K562 (cell line): ENCODE measurements at regions not wholly inside any gene's neighbourhood (a gene's known extent, or its start where the extent isn't known, plus 50 kb on each side); places are given as distances from the start of the nearest gene placed in this dataset.

Source experiments
- ATAC-seq: fragments of 200-7000 bp; cut with Tn5 transposase; 3 replicates; pipeline ENCODE4 v1.9.1; 2020; ENCODE audit warnings: moderate library complexity
- BruUV-seq: library from RNA; stranded (reverse); fragments of 400-500 nt; replicated peaks from 2 replicates; lab custom pipeline; 2021; lab: Mats Ljungman, UMichigan
- CTCF ChIA-PET: fragments of 300-600 bp; formaldehyde crosslinking; extraction: SDS; loops from one replicate; lab custom pipeline; 2021; ENCODE audit warnings: low intra/inter-chr PET ratio; lab: Yijun Ruan, JAX
- POLR2A ChIA-PET: fragments of 300-600, 350-650 bp; sonication (Branson Sonifier 250); formaldehyde crosslinking; extraction: SDS; loops from one replicate; lab custom pipeline; 2021; ENCODE audit warnings: antibody characterized with exemption, inconsistent platforms; lab: Yijun Ruan, JAX
- DNase-seq, 4 experiments: peaks; one replicate each; pipeline versions ENCODE4 v3.0.0 to v3.0.0-alpha.2; 2011 to 2018; ENCODE audit warnings: low spot score in 3 of 4, mixed read lengths in 3 of 4; ENCODE audit errors: extremely low read depth in 1 of 4
- FAIRE-seq: peaks from 2 replicates; lab custom pipeline; 2011; peaks lifted over from hg19 to GRCh38; lab: Jason Lieb, UNC
- H2AFZ ChIP-seq: 2 replicates; pipeline ENCODE4 v1.6.0; 2011; ENCODE audit warnings: low read depth, low read length, control low read depth, inconsistent platforms
- H3K27ac ChIP-seq: fragments of 200-600 bp; 3 replicates; pipeline ENCODE4 v1.8.0; 2011; ENCODE audit warnings: low read depth, mild to moderate bottlenecking, control low read depth, inconsistent platforms, low read length, moderate library complexity, mixed read lengths; ENCODE audit errors: extremely low read depth
- H3K27me3 ChIP-seq, 2 experiments: fragments of 300-600 bp in 1 of 2; 2 replicates in 1 of 2; 3 replicates in 1 of 2; pipeline versions ENCODE4 v1.6.0 to v1.8.0; 2011; ENCODE audit warnings: inconsistent platforms in 2 of 2, low read length in 2 of 2, mild to moderate bottlenecking in 1 of 2, mixed read lengths in 1 of 2, moderate library complexity in 1 of 2; ENCODE audit not compliant: control insufficient read depth in 2 of 2, insufficient read depth in 2 of 2
- H3K36me3 ChIP-seq: fragments of 300-600 bp; 3 replicates; pipeline ENCODE4 v1.8.0; 2011; ENCODE audit warnings: mild to moderate bottlenecking, low read length, inconsistent platforms; ENCODE audit not compliant: control insufficient read depth, insufficient read depth
- H3K4me1 ChIP-seq, 2 experiments: fragments of 200-600 bp in 1 of 2; replicated peaks in 1 of 2; 2 replicates in 1 of 2; 3 replicates in 1 of 2; pipeline versions ENCODE4 v1.5.1 to v1.8.0; 2011; ENCODE audit warnings: inconsistent platforms in 2 of 2, low read length in 2 of 2, mild to moderate bottlenecking in 1 of 2, mixed read lengths in 1 of 2, moderate library complexity in 1 of 2; ENCODE audit not compliant: control insufficient read depth in 2 of 2, insufficient read depth in 2 of 2
- H3K4me2 ChIP-seq: 2 replicates; pipeline ENCODE4 v1.6.1; 2011; ENCODE audit warnings: low read length, control low read depth, inconsistent platforms, mixed read lengths; ENCODE audit not compliant: insufficient read depth
- H3K4me3 ChIP-seq: fragments of 200-600 bp; sonication (generic), shearing (Covaris generic); 2 replicates; pipeline ENCODE4 v1.5.1; 2016; ENCODE audit warnings: control low read depth, inconsistent platforms
- H3K79me2 ChIP-seq: fragments of 200-600 bp; 3 replicates; pipeline ENCODE4 v1.8.0; 2011; ENCODE audit warnings: low read length, inconsistent platforms; ENCODE audit not compliant: control insufficient read depth, insufficient read depth
- H3K9ac ChIP-seq, 2 experiments: 2 replicates each; pipeline versions ENCODE4 v1.6.0 to v1.6.1; 2011; ENCODE audit warnings: low read depth in 2 of 2, low read length in 2 of 2, control low read depth in 1 of 2, inconsistent platforms in 1 of 2, mild to moderate bottlenecking in 1 of 2, mixed read lengths in 1 of 2; ENCODE audit not compliant: insufficient read depth in 1 of 2
- H3K9me1 ChIP-seq: one replicate; pipeline ENCODE4 v1.6.0; 2011; ENCODE audit warnings: inconsistent platforms, mild to moderate bottlenecking, low read length, moderate library complexity; ENCODE audit not compliant: control insufficient read depth, insufficient read depth
- H3K9me3 ChIP-seq: replicated peaks from 2 replicates; pipeline ENCODE4 v1.5.1; 2011; ENCODE audit warnings: low read depth, low read length, inconsistent platforms; ENCODE audit not compliant: control insufficient read depth, insufficient read depth
- H4K20me1 ChIP-seq: replicated peaks from 2 replicates; pipeline ENCODE4 v1.6.1; 2011; ENCODE audit warnings: low read length, inconsistent platforms, mixed read lengths; ENCODE audit not compliant: control insufficient read depth, insufficient read depth
- ZNF592 ChIP-seq: fragments of 450-650 bp; IDR thresholded peaks from 2 replicates; pipeline ENCODE4 v1.6.1; 2017; ENCODE audit warnings: antibody characterized with exemption, mild to moderate bottlenecking
- ZZZ3 ChIP-seq: fragments of 450-650 bp; IDR thresholded peaks from 2 replicates; pipeline ENCODE4 v1.6.1; 2016; ENCODE audit warnings: antibody characterized with exemption, mild to moderate bottlenecking, moderate library complexity
- WGBS: fragments of 100-300 bp; shearing (Covaris generic); methylation state at CpG from one replicate; pipeline ENCODE4 v1.1.6; 2016; ENCODE audit warnings: low coverage, mixed read lengths; ENCODE audit not compliant: insufficient coverage; ENCODE audit errors: missing lambda C conversion rate; 5-methylcytosine and 5-hydroxymethylcytosine counted together
- in situ Hi-C: fragments of 300-500 bp; cut with MboI; formaldehyde crosslinking; loops from 4 replicates; pipeline ENCODE4 v1.15.0; 2018; ENCODE audit warnings: inconsistent platforms, mixed read lengths
- intact Hi-C: fragments of 100-400 bp; cut with micrococcal nuclease; formaldehyde crosslinking; loops from 2 replicates; pipeline ENCODE4 v1.14.2; 2022
- TF ChIP-seq, protein P1 (sequence below): fragments of 450-650 bp; IDR thresholded peaks from 2 replicates; pipeline ENCODE4 v1.7.0; 2016; ENCODE audit warnings: borderline replicate concordance

GRCh38 chr22:26939466-26939865 lies 282.1 kb downstream of the MIAT start:
- H3K79me2 ChIP-seq, result no peaks in the 10 kb centered on the region
- in situ Hi-C loops (no loop called here), intact Hi-C loops (no loop called here)
- H3K9me1 ChIP-seq, result no peaks in the 10 kb centered on the region
- TF ChIP-seq ZNF592 (no peak), ZZZ3 (no peak)
- TF ChIP-seq, protein P1, sequence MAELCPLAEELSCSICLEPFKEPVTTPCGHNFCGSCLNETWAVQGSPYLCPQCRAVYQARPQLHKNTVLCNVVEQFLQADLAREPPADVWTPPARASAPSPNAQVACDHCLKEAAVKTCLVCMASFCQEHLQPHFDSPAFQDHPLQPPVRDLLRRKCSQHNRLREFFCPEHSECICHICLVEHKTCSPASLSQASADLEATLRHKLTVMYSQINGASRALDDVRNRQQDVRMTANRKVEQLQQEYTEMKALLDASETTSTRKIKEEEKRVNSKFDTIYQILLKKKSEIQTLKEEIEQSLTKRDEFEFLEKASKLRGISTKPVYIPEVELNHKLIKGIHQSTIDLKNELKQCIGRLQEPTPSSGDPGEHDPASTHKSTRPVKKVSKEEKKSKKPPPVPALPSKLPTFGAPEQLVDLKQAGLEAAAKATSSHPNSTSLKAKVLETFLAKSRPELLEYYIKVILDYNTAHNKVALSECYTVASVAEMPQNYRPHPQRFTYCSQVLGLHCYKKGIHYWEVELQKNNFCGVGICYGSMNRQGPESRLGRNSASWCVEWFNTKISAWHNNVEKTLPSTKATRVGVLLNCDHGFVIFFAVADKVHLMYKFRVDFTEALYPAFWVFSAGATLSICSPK, result no peak
- no peak overlapping the region for H2AFZ ChIP-seq
- no peaks in the 10 kb centered on the region for H3K9me3 ChIP-seq
- no peaks in the 10 kb centered on the region for H3K27me3 ChIP-seq
- 0% methylated on average over 4 of the region's 5 CpGs for WGBS
- no TSS peak for BruUV-seq
- ATAC-seq (no peak), DNase-seq (no peak), FAIRE-seq (no peak)
- ChIA-PET CTCF (no interaction called here), POLR2A (no interaction called here)
- no peak overlapping the region for H3K4me3 ChIP-seq
- H4K20me1 ChIP-seq, result no peaks in the 10 kb centered on the region
- H3K27ac ChIP-seq, result no peak overlapping the region
- H3K4me1 ChIP-seq, result no peaks in the 10 kb centered on the region
- H3K36me3 ChIP-seq, result no peaks in the 10 kb centered on the region
- H3K9ac ChIP-seq, result no peak overlapping the region
- H3K4me2 ChIP-seq, result no peak overlapping the region
